HG03280 (cell line): ENCODE measurements at regions not wholly inside any gene's neighbourhood (a gene's known extent, or its start where the extent isn't known, plus 50 kb on each side); places are given as distances from the start of the nearest gene placed in this dataset.
"Not testable (repeated sequence)": the region's sequence is repeated elsewhere in the genome, so short reads cannot be mapped to it uniquely, and the experiment has no call there.

Experiments
- ATAC-seq: cut with Tn5 transposase; IDR thresholded peaks from one replicate; pipeline ENCODE4 v1.9.1; 2021; ENCODE audit warnings: mild to moderate bottlenecking, moderate library complexity; ENCODE audit not compliant: unreplicated experiment

GRCh38 chr9:31302620-31303418 is 1081.6 kb upstream of the ACO1 start:
- ATAC-seq = peak; percentile 67

DNA sequence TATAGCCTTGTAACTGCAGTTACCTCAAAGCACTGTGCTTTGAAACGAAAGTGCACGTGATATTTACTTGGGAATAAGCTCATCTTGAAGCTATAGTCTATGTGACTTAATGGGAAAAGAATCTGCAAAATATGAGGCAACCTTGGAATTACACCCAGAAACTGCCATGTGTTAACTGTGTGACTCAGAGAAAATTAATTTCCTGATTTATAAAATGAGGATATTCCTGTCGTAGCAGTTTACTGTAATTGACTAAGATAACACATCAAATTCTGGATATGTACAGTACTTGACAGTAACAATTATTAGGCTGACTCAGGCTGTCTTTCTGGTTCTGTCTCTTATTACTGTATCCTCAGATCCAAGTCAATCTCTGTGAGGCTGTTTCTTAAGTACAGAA is 1079.9 kb upstream of the ACO1 start:
- no peak for ATAC-seq

DNA sequence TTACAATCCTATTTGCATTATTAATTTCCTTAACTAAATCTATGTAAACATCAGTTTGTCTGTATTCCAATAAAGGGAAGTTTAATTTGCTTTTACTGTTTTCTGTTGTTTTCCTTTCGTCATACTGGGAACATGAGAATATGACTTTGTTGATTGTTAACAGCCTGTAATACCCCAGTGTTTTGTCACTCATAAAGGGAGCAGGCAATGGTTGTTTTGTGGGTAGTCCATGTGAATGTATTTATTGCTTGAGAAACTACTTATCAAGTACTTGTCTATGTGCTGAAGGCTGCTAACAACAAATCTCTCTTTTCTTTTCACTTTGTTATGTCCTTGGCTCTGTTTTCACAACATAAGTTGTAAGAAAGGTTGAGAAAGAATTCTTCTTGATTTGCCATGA is 1070.2 kb upstream of the ACO1 start:
- ATAC-seq = no peak

- no peak for ATAC-seq
Measured at GRCh38 chr9:31320494-31320893, 1063.9 kb upstream of the ACO1 start.

DNA sequence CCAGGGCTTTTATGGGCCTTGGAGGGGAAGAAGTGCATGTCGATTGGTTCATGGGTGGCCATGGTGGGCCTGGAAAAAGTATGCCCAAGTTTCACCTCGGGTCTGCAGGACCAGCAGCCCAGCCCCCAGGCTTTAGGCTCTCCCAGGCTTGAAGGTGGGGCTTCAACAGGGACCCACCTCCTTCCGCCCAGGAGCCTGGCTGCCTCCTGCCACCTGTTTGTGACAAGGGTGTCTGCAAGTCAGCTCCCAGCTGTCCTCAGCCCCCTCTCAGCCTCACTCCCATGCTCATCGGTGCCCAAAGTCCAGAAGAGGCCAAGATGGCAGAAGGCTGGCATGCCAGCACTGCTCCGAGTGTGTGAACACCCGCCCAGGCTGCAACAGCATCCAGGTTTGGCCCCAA is 1063.2 kb upstream of the ACO1 start:
- no peak for ATAC-seq

- no peak for ATAC-seq
Measured at GRCh38 chr9:31321686-31322085, 1062.8 kb upstream of the ACO1 start.

DNA sequence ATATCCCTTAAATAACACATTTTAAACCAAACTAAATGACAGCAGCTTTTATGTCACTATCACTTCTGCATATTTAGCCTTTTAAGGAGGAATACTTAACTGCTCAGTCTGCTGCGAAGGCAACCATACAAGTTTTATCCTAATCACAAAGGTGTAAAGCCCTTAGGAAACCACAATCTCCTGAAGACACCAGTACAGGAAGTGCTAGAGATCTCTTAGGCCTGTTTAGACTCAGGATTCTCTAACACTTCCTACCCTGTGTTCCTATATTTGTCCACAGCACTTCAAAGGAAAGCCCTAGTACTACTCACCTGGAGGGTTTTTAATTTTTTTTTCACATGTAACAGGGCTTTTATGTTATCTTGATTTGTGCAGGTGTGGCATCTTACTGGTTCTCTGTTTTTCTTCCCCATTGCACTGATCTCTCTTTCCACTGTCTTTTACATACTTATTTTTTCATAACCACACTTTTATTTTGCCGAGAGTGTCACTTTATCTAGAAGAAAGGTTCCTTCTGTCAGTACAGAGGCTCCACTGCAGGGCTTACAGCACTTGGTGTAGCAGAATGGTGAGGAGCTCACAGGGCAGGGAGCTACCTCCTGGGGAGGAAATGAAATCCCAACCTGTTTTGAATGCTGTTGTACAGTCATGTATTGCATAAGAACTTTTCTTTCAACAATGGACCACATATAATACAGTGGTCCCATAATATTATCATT is 1060.6 kb upstream of the ACO1 start:
- ATAC-seq = no peak

- ATAC-seq = no peak
Measured at GRCh38 chr9:31325778-31326177, 1058.7 kb upstream of the ACO1 start.

DNA sequence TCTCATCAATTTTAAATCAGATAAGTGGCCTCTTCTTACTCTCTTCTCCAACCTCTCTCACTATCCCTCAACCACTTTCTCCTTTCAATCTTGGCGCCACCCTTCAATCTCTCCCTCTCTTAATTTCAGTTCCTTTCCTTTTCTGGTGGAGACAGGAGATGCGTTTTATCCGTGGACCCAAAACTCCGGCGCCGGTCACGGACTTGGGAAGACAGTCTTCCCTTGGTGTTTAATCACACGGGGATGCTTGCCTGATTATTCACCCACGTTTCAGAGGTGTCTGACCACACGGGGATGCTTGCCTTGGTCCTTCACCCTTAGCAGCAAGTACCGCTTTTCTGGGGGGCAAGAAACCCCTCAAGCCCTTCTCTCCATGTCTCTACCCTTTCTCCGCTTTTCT is 1057.6 kb upstream of the ACO1 start:
- not testable (repeated sequence) for ATAC-seq

- ATAC-seq = no peak
Measured at GRCh38 chr9:31334837-31335528, 1049.5 kb upstream of the ACO1 start.

DNA sequence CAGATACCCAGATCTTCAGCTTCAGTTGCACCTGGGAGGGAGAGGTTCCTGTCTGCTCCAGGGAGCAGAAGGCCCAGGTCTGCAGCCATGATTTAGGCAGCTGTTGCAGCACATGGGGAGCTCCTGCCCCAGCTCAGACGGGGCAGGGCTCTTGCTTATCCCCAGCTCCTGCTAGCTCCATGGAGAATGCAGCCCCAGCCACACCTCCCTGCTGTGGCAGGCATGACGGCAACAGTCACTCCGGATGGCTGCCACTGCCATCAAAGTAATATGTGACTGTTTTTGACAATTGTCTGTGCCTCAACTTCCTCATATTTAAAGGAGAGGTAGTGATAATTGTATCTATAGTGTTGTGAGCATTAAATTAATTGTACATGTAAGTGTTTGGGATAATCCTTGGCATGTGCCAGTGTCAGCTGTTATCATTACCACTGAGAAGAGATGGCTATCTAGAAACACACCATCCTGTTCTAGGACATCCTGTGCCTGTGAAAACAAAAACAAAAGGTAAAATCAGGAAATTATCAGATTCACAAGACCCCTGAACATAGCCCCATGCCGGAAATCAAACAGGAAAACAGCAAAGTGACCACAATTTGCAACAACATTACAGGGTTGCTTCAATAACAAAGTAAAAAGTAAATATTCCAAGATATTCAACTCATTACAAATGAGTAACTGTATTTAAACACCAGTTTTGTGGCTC is 1048.8 kb upstream of the ACO1 start:
- ATAC-seq = no peak

DNA sequence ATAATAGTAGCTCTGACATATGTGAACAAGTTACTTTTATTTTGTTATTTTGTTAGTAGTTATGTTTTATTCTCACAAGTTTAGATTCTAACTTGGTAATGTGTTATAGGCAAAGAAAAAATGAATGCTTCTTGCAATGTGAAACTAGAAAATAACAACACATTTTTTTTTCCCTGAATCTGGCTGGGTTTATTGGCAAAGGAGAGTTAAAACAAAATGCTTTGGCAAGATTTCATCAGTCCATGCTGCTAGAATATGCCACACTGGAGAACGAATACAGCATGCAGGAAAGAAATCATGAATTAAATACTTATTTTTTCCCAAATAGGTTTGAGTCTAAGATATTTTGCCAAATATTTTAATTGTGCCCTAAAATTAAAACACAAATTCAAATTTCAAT is 1048.1 kb upstream of the ACO1 start:
- no peak for ATAC-seq

DNA sequence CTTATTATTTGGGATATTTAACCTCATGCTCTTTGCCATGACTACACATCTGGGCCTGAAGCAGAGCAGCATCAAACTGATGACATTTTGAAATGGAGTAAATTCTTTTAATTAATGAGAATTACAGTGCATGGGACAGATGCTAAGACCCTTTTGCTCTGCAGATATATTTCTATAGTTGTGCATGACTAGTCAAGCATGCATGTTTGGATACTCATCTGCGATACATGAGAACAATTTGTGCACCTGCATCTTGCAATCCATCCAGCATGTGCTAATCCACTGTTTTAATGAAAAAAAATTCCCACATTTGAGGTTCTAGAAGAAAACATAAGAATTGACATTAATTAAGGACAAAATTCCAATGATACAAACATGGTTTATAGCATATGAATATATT is 1047.6 kb upstream of the ACO1 start:
- no peak for ATAC-seq

GRCh38 chr9:31347082-31347617 is 1037.3 kb upstream of the ACO1 start:
- ATAC-seq = peak; percentile 99

GRCh38 chr9:31355159-31355882 is 1029.1 kb upstream of the ACO1 start:
- ATAC-seq = no peak

DNA sequence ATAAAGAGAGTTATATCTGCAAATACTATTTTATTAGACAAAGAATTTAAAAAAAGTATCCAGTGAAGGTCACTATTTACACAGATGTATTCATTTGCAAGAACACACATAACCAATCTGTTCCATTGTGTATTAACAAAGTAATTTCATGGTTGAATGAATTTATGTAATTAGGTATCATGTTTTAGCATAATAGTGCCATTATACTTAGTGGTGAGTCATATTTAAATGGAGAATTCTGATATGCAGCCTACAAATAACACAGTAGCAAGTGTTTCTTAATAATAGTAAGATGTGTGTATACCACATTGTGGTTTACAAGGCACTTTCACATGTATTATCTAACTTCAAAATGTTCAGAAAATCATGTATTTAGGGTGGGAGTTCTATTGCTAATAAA is 1028.5 kb upstream of the ACO1 start:
- ATAC-seq = no peak

GRCh38 chr9:31359071-31359470 is 1025.4 kb upstream of the ACO1 start:
- no peak for ATAC-seq

- ATAC-seq = no peak
Measured at GRCh38 chr9:31364171-31364570, 1020.3 kb upstream of the ACO1 start.

DNA sequence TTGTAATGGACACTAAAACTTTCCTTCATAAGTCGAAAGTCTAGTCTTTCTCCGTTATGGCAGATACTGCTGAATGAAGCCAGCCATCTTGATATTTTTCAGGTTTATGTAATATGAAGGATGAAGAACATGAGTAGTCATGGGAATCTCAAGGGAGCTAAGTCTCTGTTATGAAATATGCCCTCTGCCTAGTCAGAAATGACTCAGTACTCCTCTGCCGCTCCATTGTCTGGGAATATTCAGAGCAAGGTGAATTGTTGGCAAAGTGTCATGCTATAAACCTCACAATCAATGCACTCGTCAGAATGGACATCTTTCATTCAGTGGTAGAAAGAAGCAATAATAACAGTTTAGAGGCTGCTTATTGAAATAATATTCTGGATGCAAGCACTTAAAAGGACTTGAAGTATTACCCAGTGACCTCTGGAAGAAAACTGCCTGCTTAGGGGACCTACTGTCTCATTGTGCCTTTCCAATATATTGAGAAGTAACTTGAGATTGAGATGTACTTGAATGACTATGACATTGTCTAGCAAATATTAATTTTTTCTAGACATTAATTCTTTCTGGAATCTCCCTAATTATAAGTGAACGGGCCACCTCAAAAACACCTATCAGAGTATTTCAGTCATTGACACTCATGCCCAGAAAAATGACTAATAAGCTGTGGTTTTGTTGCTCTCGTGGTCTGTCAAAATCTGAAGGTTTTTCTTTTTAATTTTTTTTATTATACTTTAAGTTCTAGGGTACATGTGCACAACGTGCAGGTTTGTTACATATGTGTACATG is 1011.5 kb upstream of the ACO1 start:
- ATAC-seq = no peak

DNA sequence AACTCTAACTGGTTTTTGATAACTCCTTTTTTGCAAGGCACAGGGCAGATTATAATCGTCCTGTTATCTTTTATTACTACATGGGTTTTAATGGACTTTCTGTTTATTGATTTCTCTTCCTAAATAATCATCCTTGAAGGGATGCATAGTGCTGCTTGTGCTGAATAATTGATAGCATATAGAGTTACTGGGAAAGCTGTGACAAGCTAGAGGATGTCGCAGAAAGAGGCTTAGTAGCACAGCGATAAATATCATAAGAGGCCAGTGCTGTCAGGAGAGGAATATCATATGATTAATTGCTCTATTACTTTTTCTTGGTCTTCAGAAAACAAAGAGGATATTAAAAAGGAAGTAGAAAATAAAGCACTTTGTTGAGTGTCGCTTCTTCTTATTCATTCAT is 1007.1 kb upstream of the ACO1 start:
- ATAC-seq = no peak
